ENCODE measurements at regions not wholly inside any gene's neighbourhood (a gene's known extent, or its start where the extent isn't known, plus 50 kb on each side); places are given as distances from the start of the nearest gene placed in this dataset.

DNA sequence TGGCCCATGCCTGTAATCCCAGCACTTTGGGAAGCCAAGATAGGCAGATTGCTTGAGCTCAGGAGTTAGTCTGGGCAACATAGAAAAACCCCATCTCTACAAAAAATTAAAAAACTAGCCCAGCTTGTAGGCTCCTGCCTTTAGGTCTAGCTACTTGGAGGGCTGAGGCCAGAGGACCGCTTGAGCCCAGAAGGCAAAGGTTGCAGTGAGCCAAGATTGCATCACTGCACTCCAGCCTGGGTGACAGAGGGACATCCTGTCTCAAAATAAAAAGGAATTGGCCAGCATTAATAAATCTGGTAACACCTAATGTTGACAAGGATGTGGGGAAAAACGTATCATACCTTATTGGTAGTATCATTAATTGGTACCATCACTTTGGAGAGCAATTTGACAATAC is 396.2 kb downstream of the PLPP3 start:
- TF ChIP-seq, protein P1, sequence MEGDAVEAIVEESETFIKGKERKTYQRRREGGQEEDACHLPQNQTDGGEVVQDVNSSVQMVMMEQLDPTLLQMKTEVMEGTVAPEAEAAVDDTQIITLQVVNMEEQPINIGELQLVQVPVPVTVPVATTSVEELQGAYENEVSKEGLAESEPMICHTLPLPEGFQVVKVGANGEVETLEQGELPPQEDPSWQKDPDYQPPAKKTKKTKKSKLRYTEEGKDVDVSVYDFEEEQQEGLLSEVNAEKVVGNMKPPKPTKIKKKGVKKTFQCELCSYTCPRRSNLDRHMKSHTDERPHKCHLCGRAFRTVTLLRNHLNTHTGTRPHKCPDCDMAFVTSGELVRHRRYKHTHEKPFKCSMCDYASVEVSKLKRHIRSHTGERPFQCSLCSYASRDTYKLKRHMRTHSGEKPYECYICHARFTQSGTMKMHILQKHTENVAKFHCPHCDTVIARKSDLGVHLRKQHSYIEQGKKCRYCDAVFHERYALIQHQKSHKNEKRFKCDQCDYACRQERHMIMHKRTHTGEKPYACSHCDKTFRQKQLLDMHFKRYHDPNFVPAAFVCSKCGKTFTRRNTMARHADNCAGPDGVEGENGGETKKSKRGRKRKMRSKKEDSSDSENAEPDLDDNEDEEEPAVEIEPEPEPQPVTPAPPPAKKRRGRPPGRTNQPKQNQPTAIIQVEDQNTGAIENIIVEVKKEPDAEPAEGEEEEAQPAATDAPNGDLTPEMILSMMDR (IDR thresholded peaks at IDR 0.05; ENCODE audit: insufficient read depth, low read length): no peak
- TF ChIP-seq, protein P2, sequence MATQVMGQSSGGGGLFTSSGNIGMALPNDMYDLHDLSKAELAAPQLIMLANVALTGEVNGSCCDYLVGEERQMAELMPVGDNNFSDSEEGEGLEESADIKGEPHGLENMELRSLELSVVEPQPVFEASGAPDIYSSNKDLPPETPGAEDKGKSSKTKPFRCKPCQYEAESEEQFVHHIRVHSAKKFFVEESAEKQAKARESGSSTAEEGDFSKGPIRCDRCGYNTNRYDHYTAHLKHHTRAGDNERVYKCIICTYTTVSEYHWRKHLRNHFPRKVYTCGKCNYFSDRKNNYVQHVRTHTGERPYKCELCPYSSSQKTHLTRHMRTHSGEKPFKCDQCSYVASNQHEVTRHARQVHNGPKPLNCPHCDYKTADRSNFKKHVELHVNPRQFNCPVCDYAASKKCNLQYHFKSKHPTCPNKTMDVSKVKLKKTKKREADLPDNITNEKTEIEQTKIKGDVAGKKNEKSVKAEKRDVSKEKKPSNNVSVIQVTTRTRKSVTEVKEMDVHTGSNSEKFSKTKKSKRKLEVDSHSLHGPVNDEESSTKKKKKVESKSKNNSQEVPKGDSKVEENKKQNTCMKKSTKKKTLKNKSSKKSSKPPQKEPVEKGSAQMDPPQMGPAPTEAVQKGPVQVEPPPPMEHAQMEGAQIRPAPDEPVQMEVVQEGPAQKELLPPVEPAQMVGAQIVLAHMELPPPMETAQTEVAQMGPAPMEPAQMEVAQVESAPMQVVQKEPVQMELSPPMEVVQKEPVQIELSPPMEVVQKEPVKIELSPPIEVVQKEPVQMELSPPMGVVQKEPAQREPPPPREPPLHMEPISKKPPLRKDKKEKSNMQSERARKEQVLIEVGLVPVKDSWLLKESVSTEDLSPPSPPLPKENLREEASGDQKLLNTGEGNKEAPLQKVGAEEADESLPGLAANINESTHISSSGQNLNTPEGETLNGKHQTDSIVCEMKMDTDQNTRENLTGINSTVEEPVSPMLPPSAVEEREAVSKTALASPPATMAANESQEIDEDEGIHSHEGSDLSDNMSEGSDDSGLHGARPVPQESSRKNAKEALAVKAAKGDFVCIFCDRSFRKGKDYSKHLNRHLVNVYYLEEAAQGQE (IDR thresholded peaks at IDR 0.05; ENCODE audit: insufficient replicate concordance, low read depth): no peak
- TF ChIP-seq SPI1 (IDR thresholded peaks at IDR 0.05; ENCODE audit: borderline replicate concordance, low read depth): no peak
- no peak for TF ChIP-seq POLR2AphosphoS5 (IDR thresholded peaks at IDR 0.05; ENCODE audit: low read depth)
- TF ChIP-seq GABPA (IDR thresholded peaks at IDR 0.05; ENCODE audit: low read depth): no peak

DNA sequence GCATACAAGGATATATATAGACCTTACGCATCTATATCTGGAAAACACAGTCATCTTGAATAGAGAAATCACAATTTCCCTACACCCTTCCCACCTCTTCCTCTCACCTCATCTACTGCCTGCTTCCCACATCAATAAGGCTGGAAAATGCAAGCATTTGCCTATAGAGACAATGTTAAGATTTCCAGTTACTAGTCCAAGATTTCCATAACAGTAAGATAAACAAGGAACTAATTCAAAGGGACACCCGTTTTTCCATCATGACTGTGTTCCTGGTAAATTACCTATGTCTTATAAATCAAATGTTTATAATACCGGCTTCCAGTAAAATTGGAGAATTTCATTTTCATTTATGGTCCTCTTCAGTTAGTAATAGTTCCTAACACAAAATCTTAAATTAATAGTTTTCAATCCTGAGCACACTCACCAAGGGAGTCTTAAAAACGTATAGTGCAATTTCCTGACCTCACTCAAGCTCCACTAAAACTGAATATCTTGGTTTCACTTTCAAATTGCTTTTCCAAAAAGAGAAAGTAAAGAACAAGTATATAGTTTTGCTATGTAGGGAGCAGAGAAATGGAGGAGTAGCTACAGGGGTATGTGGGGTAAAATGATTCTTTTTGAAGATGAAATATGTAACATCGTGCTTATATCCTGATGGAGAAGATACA is 398.7 kb downstream of the PLPP3 start:
- Histone ChIP-seq H3K4me3 (replicated peaks; ENCODE audit: insufficient read depth, low read length) (no peak overlapping the region), H3K27me3 (ENCODE audit: insufficient read depth, poor library complexity, severe bottlenecking) (no peaks in the 10 kb centered on the region), H3K27ac (replicated peaks) (no peak overlapping the region)
- TF ChIP-seq GABPA (IDR thresholded peaks at IDR 0.05; ENCODE audit: low read depth) (no peak), SPI1 (IDR thresholded peaks at IDR 0.05; ENCODE audit: borderline replicate concordance, low read depth) (no peak), POLR2AphosphoS5 (IDR thresholded peaks at IDR 0.05; ENCODE audit: low read depth) (no peak)
- TF ChIP-seq, protein P1 (IDR thresholded peaks at IDR 0.05; ENCODE audit: insufficient read depth, low read length): no peak
- TF ChIP-seq, protein P2 (IDR thresholded peaks at IDR 0.05; ENCODE audit: insufficient replicate concordance, low read depth): no peak
- DNase-seq (ENCODE audit: low read depth in 1 of 2, low spot score in 1 of 2): no peak

More for the DNA sequence above, 396.2 kb downstream of the PLPP3 start:
- no peaks in the 10 kb centered on the region for H3K27me3 ChIP-seq (ENCODE audit: insufficient read depth, poor library complexity, severe bottlenecking)
- H3K4me3 ChIP-seq (replicated peaks; ENCODE audit: insufficient read depth, low read length): no peak overlapping the region
- no peak for DNase-seq (ENCODE audit: low read depth in 1 of 2, low spot score in 1 of 2)
- H3K27ac ChIP-seq (replicated peaks): no peak overlapping the region

DNA sequence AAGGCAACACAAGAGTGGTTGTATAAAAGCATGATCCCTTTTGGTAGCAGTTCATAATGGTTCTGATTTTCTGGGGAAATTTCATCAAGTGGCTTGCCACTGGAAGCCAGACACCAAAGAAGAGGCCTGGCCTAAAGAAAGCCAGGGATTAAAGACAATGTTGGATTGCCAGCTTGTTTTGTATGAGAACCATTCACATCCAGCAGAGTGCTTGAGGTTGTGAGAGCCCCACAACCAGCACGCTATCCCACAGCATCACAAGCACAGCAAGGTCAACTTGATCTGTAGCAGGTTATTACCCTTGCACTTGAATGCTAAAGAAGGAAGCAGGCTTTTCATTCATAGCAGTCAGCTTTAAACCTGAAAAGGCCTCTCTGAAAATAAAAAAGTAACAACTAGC is 399.8 kb downstream of the PLPP3 start:
- Histone ChIP-seq H3K27me3 (ENCODE audit: insufficient read depth, poor library complexity, severe bottlenecking) (no peaks in the 10 kb centered on the region), H3K27ac (replicated peaks) (no peak overlapping the region), H3K4me3 (replicated peaks; ENCODE audit: insufficient read depth, low read length) (no peak overlapping the region)
- no peak for DNase-seq (ENCODE audit: low read depth in 1 of 2, low spot score in 1 of 2)
- TF ChIP-seq GABPA (IDR thresholded peaks at IDR 0.05; ENCODE audit: low read depth) (no peak), POLR2AphosphoS5 (IDR thresholded peaks at IDR 0.05; ENCODE audit: low read depth) (no peak), SPI1 (IDR thresholded peaks at IDR 0.05; ENCODE audit: borderline replicate concordance, low read depth) (no peak)
- TF ChIP-seq, protein P2 (IDR thresholded peaks at IDR 0.05; ENCODE audit: insufficient replicate concordance, low read depth): no peak
- TF ChIP-seq, protein P1 (IDR thresholded peaks at IDR 0.05; ENCODE audit: insufficient read depth, low read length): no peak
